ENCODE measurements at regions not wholly inside any gene's neighbourhood (a gene's known extent, or its start where the extent isn't known, plus 50 kb on each side); places are given as distances from the start of the nearest gene placed in this dataset.

- no peak for ATAC-seq
- no peak for TF ChIP-seq ZFP30 (CRISPR knock-in tag; IDR thresholded peaks at IDR 0.05)
- no peak for TF ChIP-seq PATZ1 (CRISPR knock-in tag; IDR thresholded peaks at IDR 0.05; ENCODE audit: borderline replicate concordance)
- no peak for TF ChIP-seq ISL1 (CRISPR knock-in tag; IDR thresholded peaks at IDR 0.05)
- TF ChIP-seq TCF4 (CRISPR knock-in tag; IDR thresholded peaks at IDR 0.05; ENCODE audit: borderline replicate concordance) = no peak
These were observed 600.4 kb upstream of the CADM1 start for GRCh38 chr11:116104498-116105174.

GRCh38 chr11:116101902-116102301 lies 597.7 kb upstream of the CADM1 start:
- ATAC-seq = no peak
- TF ChIP-seq ESRRG (CRISPR knock-in tag; IDR thresholded peaks at IDR 0.05) = no peak
- TF ChIP-seq BACH2 (CRISPR knock-in tag; IDR thresholded peaks at IDR 0.05; ENCODE audit: borderline replicate concordance) = no peak
- no peak for TF ChIP-seq CSDC2 (CRISPR knock-in tag; IDR thresholded peaks at IDR 0.05)
- no peak for TF ChIP-seq TSHZ2 (CRISPR knock-in tag; IDR thresholded peaks at IDR 0.05)
- no peak for TF ChIP-seq CREB5 (CRISPR knock-in tag; IDR thresholded peaks at IDR 0.05; ENCODE audit: low read depth)
- no peak for TF ChIP-seq GLIS3 (CRISPR knock-in tag; IDR thresholded peaks at IDR 0.05)
- no peak for TF ChIP-seq SNAI2 (CRISPR knock-in tag; IDR thresholded peaks at IDR 0.05)

- no peak for TF ChIP-seq POU6F1 (CRISPR knock-in tag; IDR thresholded peaks at IDR 0.05; ENCODE audit: borderline replicate concordance, low read depth)
- TF ChIP-seq TSHZ2 (CRISPR knock-in tag; IDR thresholded peaks at IDR 0.05) = no peak
- TF ChIP-seq ZNF565 (CRISPR knock-in tag; conservative IDR thresholded peaks at IDR 0.05; ENCODE audit: low read depth) = no peak
- no peak for TF ChIP-seq ISL1 (CRISPR knock-in tag; IDR thresholded peaks at IDR 0.05)
- TF ChIP-seq ZC3H10 (CRISPR knock-in tag; IDR thresholded peaks at IDR 0.05) = no peak
- TF ChIP-seq ARNTL (CRISPR knock-in tag; IDR thresholded peaks at IDR 0.05; ENCODE audit: borderline replicate concordance, low read depth) = no peak
- ATAC-seq = no peak
These were observed 595.8 kb upstream of the CADM1 start for GRCh38 chr11:116100016-116100415.

GRCh38 chr11:116099541-116099940 lies 595.3 kb upstream of the CADM1 start:
- ATAC-seq = no peak
- TF ChIP-seq SNAI2 (CRISPR knock-in tag; IDR thresholded peaks at IDR 0.05) (no peak), ZFP3 (CRISPR knock-in tag; IDR thresholded peaks at IDR 0.05) (no peak), BACH2 (CRISPR knock-in tag; IDR thresholded peaks at IDR 0.05; ENCODE audit: borderline replicate concordance) (no peak), ZNF70 (CRISPR knock-in tag; IDR thresholded peaks at IDR 0.05) (no peak), ARNTL (CRISPR knock-in tag; IDR thresholded peaks at IDR 0.05; ENCODE audit: borderline replicate concordance, low read depth) (no peak), GLIS3 (CRISPR knock-in tag; IDR thresholded peaks at IDR 0.05) (no peak), ZNF565 (CRISPR knock-in tag; conservative IDR thresholded peaks at IDR 0.05; ENCODE audit: low read depth) (no peak), CSDC2 (CRISPR knock-in tag; IDR thresholded peaks at IDR 0.05) (no peak), OSR1 (CRISPR knock-in tag; IDR thresholded peaks at IDR 0.05) (no peak), PATZ1 (CRISPR knock-in tag; IDR thresholded peaks at IDR 0.05; ENCODE audit: borderline replicate concordance) (no peak), RARB (CRISPR knock-in tag; IDR thresholded peaks at IDR 0.05) (no peak)
